ENCODE measurements at regions not wholly inside any gene's neighbourhood (a gene's known extent, or its start where the extent isn't known, plus 50 kb on each side); places are given as distances from the start of the nearest gene placed in this dataset.

DNA sequence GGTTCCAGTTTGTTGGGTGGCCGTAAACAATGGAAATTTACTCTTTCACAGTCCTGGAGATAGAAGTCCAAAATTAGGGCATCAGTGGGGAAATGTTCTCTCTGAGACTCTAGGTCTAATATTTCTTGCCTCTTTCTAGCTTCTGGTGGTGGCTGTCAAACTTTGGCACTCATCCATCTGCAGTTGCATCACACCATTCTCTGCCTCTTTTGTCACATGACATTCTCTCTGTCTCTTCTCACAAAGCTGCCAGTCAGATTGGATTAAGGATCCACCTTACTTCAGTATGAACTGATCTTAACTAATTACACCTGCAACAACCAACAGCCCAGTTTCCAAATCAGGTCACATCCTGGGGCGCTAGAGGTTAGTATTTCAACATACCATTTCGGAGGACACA is 222.9 kb upstream of the FTMT start:
- ChIA-PET RAD21 (ENCODE audit: low non-redundant PET in 1 of 2, low total read pairs in 2 of 2, uncharacterized antibody in 2 of 2, unreplicated experiment in 2 of 2) (no interaction called here), CTCF (no interaction called here), POLR2A (no interaction called here)
- Histone ChIP-seq H3K36me3 (ENCODE audit: control insufficient read depth in 1 of 2, insufficient read depth in 2 of 2, low read length in 2 of 2) (no peaks in the 10 kb centered on the region), H3K79me2 (ENCODE audit: insufficient read depth, low read length) (no peaks in the 10 kb centered on the region), H3K4me1 (ENCODE audit: control insufficient read depth in 1 of 2, insufficient read depth in 2 of 2, low read length in 2 of 2) (no peaks in the 10 kb centered on the region), H3K9me2 (ENCODE audit: insufficient read depth) (no peaks in the 10 kb centered on the region), H3K4me2 (ENCODE audit: low read length) (no peak overlapping the region), H3K4me3 (replicated peaks in 1 of 2; ENCODE audit: low read depth in 1 of 2, low read length in 2 of 2) (no peak overlapping the region), H3K9ac (ENCODE audit: low read length) (no peak overlapping the region), H3K9me3 (ENCODE audit: control insufficient read depth in 1 of 2, insufficient read depth in 1 of 2, low read depth in 1 of 2, low read length in 2 of 2) (no peaks in the 10 kb centered on the region), H3K27ac (ENCODE audit: low read depth, low read length) (no peak overlapping the region), H4K20me1 (ENCODE audit: insufficient read depth) (no peaks in the 10 kb centered on the region), H3K27me3 (ENCODE audit: insufficient read depth, low read length) (no peaks in the 10 kb centered on the region), H2AFZ (ENCODE audit: low read depth, low read length, poor library complexity, severe bottlenecking) (peak overlapping the region; percentile 52)
- intact Hi-C loops (cut with micrococcal nuclease), result no loop called here
- no peak for DNase-seq (ENCODE audit: low read depth, low spot score)
- no TSS peak for BruUV-seq (replicated peaks)
- no peak for ATAC-seq
- no peak for TF ChIP-seq SP1 (IDR thresholded peaks at IDR 0.05; ENCODE audit: low read depth)
- 0 out of 2 replicates have a peak, but pooled peaks have one; percentile 18 for TF ChIP-seq CEBPB (IDR thresholded peaks at IDR 0.05; ENCODE audit: low read depth)

DNA sequence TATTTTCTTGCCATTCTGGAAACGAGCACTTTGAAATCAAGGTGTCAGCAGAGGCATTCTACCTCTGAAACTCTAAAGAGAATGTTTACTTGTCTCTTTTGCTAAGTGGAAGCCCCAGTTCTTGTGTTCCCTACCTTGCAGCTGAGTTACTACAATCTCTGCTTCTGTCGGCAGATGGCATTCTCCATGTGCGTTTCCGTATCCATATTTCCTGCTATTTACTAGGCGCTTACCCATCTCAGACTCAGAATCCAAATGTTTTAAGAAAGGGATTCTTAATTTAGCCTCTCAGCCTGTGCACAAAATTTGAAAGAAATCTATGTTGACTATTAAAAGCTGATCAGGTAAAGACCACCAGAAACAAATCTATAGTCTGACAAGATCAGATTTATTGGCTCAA is 221.3 kb upstream of the FTMT start:
- DNase-seq (ENCODE audit: low read depth, low spot score) (no peak), ATAC-seq (no peak)
- ChIA-PET POLR2A (no interaction called here), RAD21 (ENCODE audit: low non-redundant PET in 1 of 2, low total read pairs in 2 of 2, uncharacterized antibody in 2 of 2, unreplicated experiment in 2 of 2) (no interaction called here), CTCF (no interaction called here)
- H3K9ac ChIP-seq (ENCODE audit: low read length), result no peak overlapping the region
- H3K9me3 ChIP-seq (ENCODE audit: control insufficient read depth in 1 of 2, insufficient read depth in 1 of 2, low read depth in 1 of 2, low read length in 2 of 2), result no peaks in the 10 kb centered on the region
- H4K20me1 ChIP-seq (ENCODE audit: insufficient read depth), result no peaks in the 10 kb centered on the region
- no peak overlapping the region for H3K4me2 ChIP-seq (ENCODE audit: low read length)
- H3K27me3 ChIP-seq (ENCODE audit: insufficient read depth, low read length), result no peaks in the 10 kb centered on the region
- H3K36me3 ChIP-seq (ENCODE audit: control insufficient read depth in 1 of 2, insufficient read depth in 2 of 2, low read length in 2 of 2), result no peaks in the 10 kb centered on the region
- H3K4me1 ChIP-seq (ENCODE audit: control insufficient read depth in 1 of 2, insufficient read depth in 2 of 2, low read length in 2 of 2), result no peaks in the 10 kb centered on the region
- intact Hi-C loops (cut with micrococcal nuclease), result no loop called here
- H3K4me3 ChIP-seq (replicated peaks in 1 of 2; ENCODE audit: low read depth in 1 of 2, low read length in 2 of 2), result no peak overlapping the region
- BruUV-seq (replicated peaks), result no TSS peak
- no peaks in the 10 kb centered on the region for H3K79me2 ChIP-seq (ENCODE audit: insufficient read depth, low read length)
- H2AFZ ChIP-seq (ENCODE audit: low read depth, low read length, poor library complexity, severe bottlenecking), result no peak overlapping the region
- H3K27ac ChIP-seq (ENCODE audit: low read depth, low read length), result no peak overlapping the region
- H3K9me2 ChIP-seq (ENCODE audit: insufficient read depth), result no peaks in the 10 kb centered on the region
- TF ChIP-seq RAD21 (IDR thresholded peaks at IDR 0.05; ENCODE audit: low read depth) (no peak), SIN3A (IDR thresholded peaks at IDR 0.05; ENCODE audit: low read depth) (no peak), JUND (IDR thresholded peaks at IDR 0.05) (no peak), CBX3 (IDR thresholded peaks at IDR 0.05; ENCODE audit: low read depth) (no peak), ZFX (IDR thresholded peaks at IDR 0.05) (no peak), EZH2phosphoT487 (IDR thresholded peaks at IDR 0.05; ENCODE audit: borderline replicate concordance) (no peak), SP1 (IDR thresholded peaks at IDR 0.05; ENCODE audit: low read depth) (no peak), ELF1 (IDR thresholded peaks at IDR 0.05; ENCODE audit: borderline replicate concordance, low read depth) (no peak), FOSL1 (IDR thresholded peaks at IDR 0.05; ENCODE audit: low read depth) (no peak), CEBPB (IDR thresholded peaks at IDR 0.05; ENCODE audit: low read depth) (no peak)
- TF ChIP-seq, protein P1, sequence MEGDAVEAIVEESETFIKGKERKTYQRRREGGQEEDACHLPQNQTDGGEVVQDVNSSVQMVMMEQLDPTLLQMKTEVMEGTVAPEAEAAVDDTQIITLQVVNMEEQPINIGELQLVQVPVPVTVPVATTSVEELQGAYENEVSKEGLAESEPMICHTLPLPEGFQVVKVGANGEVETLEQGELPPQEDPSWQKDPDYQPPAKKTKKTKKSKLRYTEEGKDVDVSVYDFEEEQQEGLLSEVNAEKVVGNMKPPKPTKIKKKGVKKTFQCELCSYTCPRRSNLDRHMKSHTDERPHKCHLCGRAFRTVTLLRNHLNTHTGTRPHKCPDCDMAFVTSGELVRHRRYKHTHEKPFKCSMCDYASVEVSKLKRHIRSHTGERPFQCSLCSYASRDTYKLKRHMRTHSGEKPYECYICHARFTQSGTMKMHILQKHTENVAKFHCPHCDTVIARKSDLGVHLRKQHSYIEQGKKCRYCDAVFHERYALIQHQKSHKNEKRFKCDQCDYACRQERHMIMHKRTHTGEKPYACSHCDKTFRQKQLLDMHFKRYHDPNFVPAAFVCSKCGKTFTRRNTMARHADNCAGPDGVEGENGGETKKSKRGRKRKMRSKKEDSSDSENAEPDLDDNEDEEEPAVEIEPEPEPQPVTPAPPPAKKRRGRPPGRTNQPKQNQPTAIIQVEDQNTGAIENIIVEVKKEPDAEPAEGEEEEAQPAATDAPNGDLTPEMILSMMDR (IDR thresholded peaks at IDR 0.05 in 2 of 3, conservative IDR thresholded peaks at IDR 0.05 in 1 of 3; ENCODE audit: borderline replicate concordance in 1 of 3, insufficient read depth in 1 of 3, low read depth in 2 of 3, low read length in 2 of 3), result no peak
- TF ChIP-seq, protein P2, sequence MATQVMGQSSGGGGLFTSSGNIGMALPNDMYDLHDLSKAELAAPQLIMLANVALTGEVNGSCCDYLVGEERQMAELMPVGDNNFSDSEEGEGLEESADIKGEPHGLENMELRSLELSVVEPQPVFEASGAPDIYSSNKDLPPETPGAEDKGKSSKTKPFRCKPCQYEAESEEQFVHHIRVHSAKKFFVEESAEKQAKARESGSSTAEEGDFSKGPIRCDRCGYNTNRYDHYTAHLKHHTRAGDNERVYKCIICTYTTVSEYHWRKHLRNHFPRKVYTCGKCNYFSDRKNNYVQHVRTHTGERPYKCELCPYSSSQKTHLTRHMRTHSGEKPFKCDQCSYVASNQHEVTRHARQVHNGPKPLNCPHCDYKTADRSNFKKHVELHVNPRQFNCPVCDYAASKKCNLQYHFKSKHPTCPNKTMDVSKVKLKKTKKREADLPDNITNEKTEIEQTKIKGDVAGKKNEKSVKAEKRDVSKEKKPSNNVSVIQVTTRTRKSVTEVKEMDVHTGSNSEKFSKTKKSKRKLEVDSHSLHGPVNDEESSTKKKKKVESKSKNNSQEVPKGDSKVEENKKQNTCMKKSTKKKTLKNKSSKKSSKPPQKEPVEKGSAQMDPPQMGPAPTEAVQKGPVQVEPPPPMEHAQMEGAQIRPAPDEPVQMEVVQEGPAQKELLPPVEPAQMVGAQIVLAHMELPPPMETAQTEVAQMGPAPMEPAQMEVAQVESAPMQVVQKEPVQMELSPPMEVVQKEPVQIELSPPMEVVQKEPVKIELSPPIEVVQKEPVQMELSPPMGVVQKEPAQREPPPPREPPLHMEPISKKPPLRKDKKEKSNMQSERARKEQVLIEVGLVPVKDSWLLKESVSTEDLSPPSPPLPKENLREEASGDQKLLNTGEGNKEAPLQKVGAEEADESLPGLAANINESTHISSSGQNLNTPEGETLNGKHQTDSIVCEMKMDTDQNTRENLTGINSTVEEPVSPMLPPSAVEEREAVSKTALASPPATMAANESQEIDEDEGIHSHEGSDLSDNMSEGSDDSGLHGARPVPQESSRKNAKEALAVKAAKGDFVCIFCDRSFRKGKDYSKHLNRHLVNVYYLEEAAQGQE (IDR thresholded peaks at IDR 0.05; ENCODE audit: low read depth), result no peak
- TF ChIP-seq, protein P3, sequence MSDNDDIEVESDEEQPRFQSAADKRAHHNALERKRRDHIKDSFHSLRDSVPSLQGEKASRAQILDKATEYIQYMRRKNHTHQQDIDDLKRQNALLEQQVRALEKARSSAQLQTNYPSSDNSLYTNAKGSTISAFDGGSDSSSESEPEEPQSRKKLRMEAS (IDR thresholded peaks at IDR 0.05), result no peak
- TF ChIP-seq, protein P4, sequence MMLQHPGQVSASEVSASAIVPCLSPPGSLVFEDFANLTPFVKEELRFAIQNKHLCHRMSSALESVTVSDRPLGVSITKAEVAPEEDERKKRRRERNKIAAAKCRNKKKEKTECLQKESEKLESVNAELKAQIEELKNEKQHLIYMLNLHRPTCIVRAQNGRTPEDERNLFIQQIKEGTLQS (IDR thresholded peaks at IDR 0.05), result no peak

Data from HCT116 (cell line).